GM19023 (cell line): ENCODE measurements at regions not wholly inside any gene's neighbourhood (a gene's known extent, or its start where the extent isn't known, plus 50 kb on each side); places are given as distances from the start of the nearest gene placed in this dataset.

ENCODE experiments used
- ATAC-seq: cut with Tn5 transposase; IDR thresholded peaks from one replicate; pipeline ENCODE4 v1.9.1; 2021; ENCODE audit warnings: mild to moderate bottlenecking, moderate library complexity; ENCODE audit not compliant: unreplicated experiment

GRCh38 chr2:8544786-8545694 is 136.8 kb upstream of the ID2 start:
- ATAC-seq: peak; percentile 39

GRCh38 chr2:8545695-8546611 is 135.9 kb upstream of the ID2 start:
- no peak for ATAC-seq

GRCh38 chr2:8546612-8547283 is 135.1 kb upstream of the ID2 start:
- no peak for ATAC-seq

- no peak for ATAC-seq
These were observed 134.4 kb upstream of the ID2 start for GRCh38 chr2:8547284-8548064.

GRCh38 chr2:8548065-8548618 is 133.7 kb upstream of the ID2 start:
- no peak for ATAC-seq

- ATAC-seq: no peak
These were observed 133.2 kb upstream of the ID2 start for GRCh38 chr2:8548619-8549150.

GRCh38 chr2:8549273-8549922 is 132.5 kb upstream of the ID2 start:
- no peak for ATAC-seq

GRCh38 chr2:8549942-8550341 is 131.9 kb upstream of the ID2 start:
- ATAC-seq: no peak

- ATAC-seq: no peak
These were observed 131.4 kb upstream of the ID2 start for GRCh38 chr2:8550481-8550880.

GRCh38 chr2:8550937-8551621 is 130.8 kb upstream of the ID2 start:
- ATAC-seq: no peak

- ATAC-seq: peak; percentile 51
These were observed 130.2 kb upstream of the ID2 start for GRCh38 chr2:8551622-8552074.

GRCh38 chr2:8552293-8552801 is 129.5 kb upstream of the ID2 start:
- ATAC-seq: no peak

- no peak for ATAC-seq
These were observed 128.2 kb upstream of the ID2 start for GRCh38 chr2:8553643-8554042.

GRCh38 chr2:8554296-8554806 is 127.5 kb upstream of the ID2 start:
- no peak for ATAC-seq

- ATAC-seq: no peak
These were observed 126.3 kb upstream of the ID2 start for GRCh38 chr2:8555543-8555942.

GRCh38 chr2:8558096-8558495 is 123.8 kb upstream of the ID2 start:
- ATAC-seq: no peak

- no peak for ATAC-seq
These were observed 122.9 kb upstream of the ID2 start for GRCh38 chr2:8558956-8559355.

- no peak for ATAC-seq
These were observed 122.1 kb upstream of the ID2 start for GRCh38 chr2:8559805-8560204.
